Testis (tissue), 2 donors: ENCODE measurements at regions not wholly inside any gene's neighbourhood (a gene's known extent, or its start where the extent isn't known, plus 50 kb on each side); places are given as distances from the start of the nearest gene placed in this dataset.

Experiments
- POLR2A ChIP-seq: fragments of 450-650 bp; IDR thresholded peaks from one replicate; pipeline ENCODE4 v1.6.1; 2017; ENCODE audit warnings: antibody characterized with exemption, mild to moderate bottlenecking, moderate library complexity
- TF ChIP-seq, protein P1 (sequence below), 3 experiments: fragments of 450-650 bp in 2 of 3; fragments of 200-600 bp in 1 of 3; sonication (generic) in 1 of 3; IDR thresholded peaks; one replicate each; pipeline ENCODE4 v1.5.1; 2016 to 2019; ENCODE audit warnings: antibody characterized with exemption in 3 of 3, mild to moderate bottlenecking in 2 of 3, moderate library complexity in 1 of 3

DNA sequence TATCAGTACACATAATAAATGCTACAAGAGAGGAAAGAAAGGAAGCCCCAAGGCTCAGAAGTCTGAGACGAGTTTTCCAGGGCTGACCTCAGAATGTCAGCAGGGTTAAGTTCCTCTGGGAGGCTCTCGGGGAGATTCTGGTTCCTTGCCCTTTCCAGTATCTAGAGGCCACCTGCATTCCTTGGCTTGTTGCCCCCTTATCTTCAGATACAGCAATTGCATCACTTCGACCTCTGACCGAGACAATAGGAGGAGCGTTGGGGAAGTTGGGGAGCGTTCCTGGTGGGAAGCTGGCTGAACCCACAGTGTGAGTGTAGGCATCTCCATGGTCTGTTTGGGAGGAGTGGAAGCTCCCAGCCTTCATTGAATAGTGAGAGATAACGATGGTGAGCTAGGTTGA lies 72.0 kb upstream of the MTPN start:
- TF ChIP-seq, protein P1, sequence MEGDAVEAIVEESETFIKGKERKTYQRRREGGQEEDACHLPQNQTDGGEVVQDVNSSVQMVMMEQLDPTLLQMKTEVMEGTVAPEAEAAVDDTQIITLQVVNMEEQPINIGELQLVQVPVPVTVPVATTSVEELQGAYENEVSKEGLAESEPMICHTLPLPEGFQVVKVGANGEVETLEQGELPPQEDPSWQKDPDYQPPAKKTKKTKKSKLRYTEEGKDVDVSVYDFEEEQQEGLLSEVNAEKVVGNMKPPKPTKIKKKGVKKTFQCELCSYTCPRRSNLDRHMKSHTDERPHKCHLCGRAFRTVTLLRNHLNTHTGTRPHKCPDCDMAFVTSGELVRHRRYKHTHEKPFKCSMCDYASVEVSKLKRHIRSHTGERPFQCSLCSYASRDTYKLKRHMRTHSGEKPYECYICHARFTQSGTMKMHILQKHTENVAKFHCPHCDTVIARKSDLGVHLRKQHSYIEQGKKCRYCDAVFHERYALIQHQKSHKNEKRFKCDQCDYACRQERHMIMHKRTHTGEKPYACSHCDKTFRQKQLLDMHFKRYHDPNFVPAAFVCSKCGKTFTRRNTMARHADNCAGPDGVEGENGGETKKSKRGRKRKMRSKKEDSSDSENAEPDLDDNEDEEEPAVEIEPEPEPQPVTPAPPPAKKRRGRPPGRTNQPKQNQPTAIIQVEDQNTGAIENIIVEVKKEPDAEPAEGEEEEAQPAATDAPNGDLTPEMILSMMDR (IDR thresholded peaks at IDR 0.05): no peak
- TF ChIP-seq POLR2A: no peak
